ENCODE measurements at regions not wholly inside any gene's neighbourhood (a gene's known extent, or its start where the extent isn't known, plus 50 kb on each side); places are given as distances from the start of the nearest gene placed in this dataset.
"Not testable (repeated sequence)": the region's sequence is repeated elsewhere in the genome, so short reads cannot be mapped to it uniquely, and the experiment has no call there.

DNA sequence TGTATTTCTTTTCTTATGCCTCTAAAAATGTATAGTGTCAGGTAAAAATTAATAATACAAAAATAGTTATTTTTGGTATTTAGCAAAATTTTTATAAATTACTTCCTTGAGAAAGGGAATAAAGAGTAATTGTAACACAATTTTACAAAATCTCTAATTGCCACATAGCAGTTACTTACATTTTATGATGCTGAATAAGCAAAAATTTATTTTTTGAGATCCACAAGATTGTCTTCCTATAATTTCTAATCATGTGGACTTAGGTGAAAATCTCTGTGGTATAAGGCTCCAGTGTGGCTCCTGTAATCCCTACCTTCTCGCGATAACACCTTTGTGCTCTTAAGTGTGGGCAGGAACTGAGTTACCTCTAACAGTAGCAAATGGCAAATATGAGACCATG, 487.1 kb upstream of the ZNF337 start:
- H3K36me3 ChIP-seq (ENCODE audit: control insufficient read depth, insufficient read depth, low read length); H3K9me3 ChIP-seq (ENCODE audit: control insufficient read depth, insufficient read depth, low read length); H3K4me1 ChIP-seq (ENCODE audit: control insufficient read depth, insufficient read depth, low read length); DNase-seq (ENCODE audit: low read depth, low spot score); H3K27ac ChIP-seq (ENCODE audit: low read length); H3K27me3 ChIP-seq (ENCODE audit: control insufficient read depth, insufficient read depth, low read length); H3K4me3 ChIP-seq (ENCODE audit: low read length): not testable (repeated sequence)
- WGBS (ENCODE audit: insufficient coverage, insufficient read length), result no CpG with 5 or more reads among the region's 2 CpGs

DNA sequence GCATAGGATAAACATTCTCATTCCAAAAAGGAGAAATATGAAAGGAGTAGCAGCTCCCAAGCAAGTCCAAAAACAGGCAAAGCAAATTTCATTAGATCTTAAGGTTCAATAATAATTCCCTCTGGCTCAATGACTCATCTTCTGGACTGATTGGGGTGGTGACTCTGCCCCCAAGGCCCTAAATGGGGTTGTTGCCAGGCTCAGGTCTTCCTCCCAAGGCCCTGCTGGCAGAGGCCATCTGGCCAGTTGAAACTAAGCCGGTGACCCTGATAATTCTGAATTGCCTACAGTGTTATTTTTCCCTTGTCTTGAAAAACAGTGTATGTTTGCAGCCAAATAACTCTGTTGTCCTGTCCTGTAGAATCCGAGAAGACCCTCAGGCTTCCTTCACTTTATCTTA, 484.7 kb upstream of the ZNF337 start:
- not testable (repeated sequence) for H3K27ac ChIP-seq (ENCODE audit: low read length); DNase-seq (ENCODE audit: low read depth, low spot score); H3K4me3 ChIP-seq (ENCODE audit: low read length); H3K27me3 ChIP-seq (ENCODE audit: control insufficient read depth, insufficient read depth, low read length); H3K36me3 ChIP-seq (ENCODE audit: control insufficient read depth, insufficient read depth, low read length); H3K9me3 ChIP-seq (ENCODE audit: control insufficient read depth, insufficient read depth, low read length); H3K4me1 ChIP-seq (ENCODE audit: control insufficient read depth, insufficient read depth, low read length)
- no CpG with 5 or more reads among the region's 2 CpGs for WGBS (ENCODE audit: insufficient coverage, insufficient read length)

DNA sequence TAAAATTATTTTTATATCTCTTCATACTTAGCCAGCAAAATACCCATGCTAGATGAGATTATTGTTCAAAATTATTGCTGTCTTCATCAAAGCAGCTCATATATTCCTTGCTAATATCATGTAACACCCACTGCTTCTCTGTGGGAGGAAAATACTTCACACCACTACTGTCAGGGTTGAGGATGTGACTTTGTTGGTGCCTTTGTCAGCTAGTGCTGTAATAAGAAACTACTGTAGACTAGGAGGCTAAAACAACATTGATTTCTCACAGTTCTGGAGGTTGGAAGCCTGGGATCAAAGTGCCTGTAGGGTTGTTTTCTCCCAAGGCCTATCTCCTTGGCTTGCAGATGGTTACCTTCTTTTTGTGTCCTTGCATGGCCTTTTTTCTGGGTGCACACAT, 475.2 kb upstream of the ZNF337 start:
- not testable (repeated sequence) for H3K27me3 ChIP-seq (ENCODE audit: control insufficient read depth, insufficient read depth, low read length); DNase-seq (ENCODE audit: low read depth, low spot score); H3K4me1 ChIP-seq (ENCODE audit: control insufficient read depth, insufficient read depth, low read length); H3K36me3 ChIP-seq (ENCODE audit: control insufficient read depth, insufficient read depth, low read length); H3K9me3 ChIP-seq (ENCODE audit: control insufficient read depth, insufficient read depth, low read length); H3K4me3 ChIP-seq (ENCODE audit: low read length); H3K27ac ChIP-seq (ENCODE audit: low read length)

GRCh38 chr20:26169506-26169905, 472.9 kb upstream of the ZNF337 start:
- Histone ChIP-seq H3K4me1 (ENCODE audit: control insufficient read depth, insufficient read depth, low read length) (no peaks in the 10 kb centered on the region), H3K9me3 (ENCODE audit: control insufficient read depth, insufficient read depth, low read length) (no peaks in the 10 kb centered on the region), H3K36me3 (ENCODE audit: control insufficient read depth, insufficient read depth, low read length) (no peaks in the 10 kb centered on the region), H3K4me3 (ENCODE audit: low read length) (no peak overlapping the region), H3K27ac (ENCODE audit: low read length) (no peak overlapping the region), H3K27me3 (ENCODE audit: control insufficient read depth, insufficient read depth, low read length) (no peaks in the 10 kb centered on the region)
- DNase-seq (ENCODE audit: low read depth, low spot score), result no peak
- no CpG with 5 or more reads among the region's 2 CpGs for WGBS (ENCODE audit: insufficient coverage, insufficient read length)

- Histone ChIP-seq H3K4me3 (ENCODE audit: low read length) (no peak overlapping the region), H3K9me3 (ENCODE audit: control insufficient read depth, insufficient read depth, low read length) (no peaks in the 10 kb centered on the region), H3K27ac (ENCODE audit: low read length) (no peak overlapping the region), H3K4me1 (ENCODE audit: control insufficient read depth, insufficient read depth, low read length) (peaks cover 1% of the 10 kb centered on the region; the same call in 1 of the 2 replicates), H3K36me3 (ENCODE audit: control insufficient read depth, insufficient read depth, low read length) (no peaks in the 10 kb centered on the region), H3K27me3 (ENCODE audit: control insufficient read depth, insufficient read depth, low read length) (no peaks in the 10 kb centered on the region)
- no CpG with 5 or more reads among the region's 2 CpGs for WGBS (ENCODE audit: insufficient coverage, insufficient read length)
- no peak for DNase-seq (ENCODE audit: low read depth, low spot score)
Observed at GRCh38 chr20:26167499-26167898, 470.8 kb upstream of the ZNF337 start.

DNA sequence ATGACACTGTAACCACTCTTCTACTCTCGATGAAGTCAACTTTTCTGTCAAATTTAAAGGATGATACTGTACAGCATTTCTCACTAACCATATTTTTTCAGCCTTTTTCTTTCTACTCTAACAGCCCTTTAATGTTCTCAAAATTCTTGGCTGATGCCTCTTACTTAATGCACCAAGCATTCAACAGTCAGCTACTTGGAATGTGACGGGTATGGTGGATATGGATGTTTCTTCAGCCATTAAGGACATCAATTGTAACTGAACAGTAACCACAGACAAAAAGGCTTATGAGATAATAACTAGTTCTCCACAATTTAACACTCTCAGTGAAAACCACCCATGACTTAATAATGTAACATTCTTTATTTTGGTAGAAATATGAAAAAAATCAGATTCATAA, 467.2 kb upstream of the ZNF337 start:
- Histone ChIP-seq H3K36me3 (ENCODE audit: control insufficient read depth, insufficient read depth, low read length) (no peaks in the 10 kb centered on the region), H3K9me3 (ENCODE audit: control insufficient read depth, insufficient read depth, low read length) (no peaks in the 10 kb centered on the region), H3K27me3 (ENCODE audit: control insufficient read depth, insufficient read depth, low read length) (no peaks in the 10 kb centered on the region), H3K27ac (ENCODE audit: low read length) (no peak overlapping the region), H3K4me3 (ENCODE audit: low read length) (no peak overlapping the region), H3K4me1 (ENCODE audit: control insufficient read depth, insufficient read depth, low read length) (peaks cover 1% of the 10 kb centered on the region; the same call in 1 of the 2 replicates)
- no peak for DNase-seq (ENCODE audit: low read depth, low spot score)
- no CpG with 5 or more reads among the region's 2 CpGs for WGBS (ENCODE audit: insufficient coverage, insufficient read length)

- H3K9me3 ChIP-seq (ENCODE audit: control insufficient read depth, insufficient read depth, low read length); H3K36me3 ChIP-seq (ENCODE audit: control insufficient read depth, insufficient read depth, low read length); H3K27ac ChIP-seq (ENCODE audit: low read length); H3K4me1 ChIP-seq (ENCODE audit: control insufficient read depth, insufficient read depth, low read length); H3K4me3 ChIP-seq (ENCODE audit: low read length); DNase-seq (ENCODE audit: low read depth, low spot score); H3K27me3 ChIP-seq (ENCODE audit: control insufficient read depth, insufficient read depth, low read length): not testable (repeated sequence)
- no CpG with 5 or more reads among the region's 5 CpGs for WGBS (ENCODE audit: insufficient coverage, insufficient read length)
Observed at GRCh38 chr20:26163151-26163550, 466.5 kb upstream of the ZNF337 start.

GRCh38 chr20:26161741-26162140, 465.1 kb upstream of the ZNF337 start:
- H3K4me1 ChIP-seq (ENCODE audit: control insufficient read depth, insufficient read depth, low read length), result not testable (repeated sequence)
- no CpG with 5 or more reads among the region's 3 CpGs for WGBS (ENCODE audit: insufficient coverage, insufficient read length)

DNA sequence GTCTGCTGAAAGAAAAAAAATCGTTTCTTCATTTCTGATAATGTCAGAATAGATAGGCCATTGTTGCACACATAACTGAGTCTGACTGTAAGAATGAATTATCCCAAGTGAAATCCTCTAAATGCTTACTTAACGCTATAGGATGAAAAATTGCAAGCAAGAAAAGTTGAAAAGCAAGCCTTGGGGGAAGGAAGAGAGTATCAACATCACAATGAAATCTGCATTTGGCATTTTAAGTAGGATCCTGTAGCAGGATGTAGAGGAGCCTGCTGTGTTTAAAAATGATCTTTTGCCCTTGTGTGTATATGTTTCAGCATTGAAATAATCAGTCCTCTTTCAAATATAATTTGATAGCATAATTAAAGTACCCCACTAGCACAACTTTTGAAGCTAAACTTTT, 464.3 kb upstream of the ZNF337 start:
- H3K36me3 ChIP-seq (ENCODE audit: control insufficient read depth, insufficient read depth, low read length); DNase-seq (ENCODE audit: low read depth, low spot score); H3K4me1 ChIP-seq (ENCODE audit: control insufficient read depth, insufficient read depth, low read length); H3K27ac ChIP-seq (ENCODE audit: low read length); H3K27me3 ChIP-seq (ENCODE audit: control insufficient read depth, insufficient read depth, low read length); H3K9me3 ChIP-seq (ENCODE audit: control insufficient read depth, insufficient read depth, low read length); H3K4me3 ChIP-seq (ENCODE audit: low read length): not testable (repeated sequence)
- no CpG with 5 or more reads among the region's 2 CpGs for WGBS (ENCODE audit: insufficient coverage, insufficient read length)

More at GRCh38 chr20:26161741-26162140, 465.1 kb upstream of the ZNF337 start:
- not testable (repeated sequence) for H3K36me3 ChIP-seq (ENCODE audit: control insufficient read depth, insufficient read depth, low read length); H3K27ac ChIP-seq (ENCODE audit: low read length); DNase-seq (ENCODE audit: low read depth, low spot score); H3K27me3 ChIP-seq (ENCODE audit: control insufficient read depth, insufficient read depth, low read length); H3K4me3 ChIP-seq (ENCODE audit: low read length); H3K9me3 ChIP-seq (ENCODE audit: control insufficient read depth, insufficient read depth, low read length)

GRCh38 chr20:26154224-26154623, 457.6 kb upstream of the ZNF337 start:
- H3K36me3 ChIP-seq (ENCODE audit: control insufficient read depth, insufficient read depth, low read length), result no peaks in the 10 kb centered on the region
- no peak overlapping the region for H3K27ac ChIP-seq (ENCODE audit: low read length)
- WGBS (ENCODE audit: insufficient coverage, insufficient read length), result no CpG with 5 or more reads among the region's 3 CpGs
- no peaks in the 10 kb centered on the region for H3K27me3 ChIP-seq (ENCODE audit: control insufficient read depth, insufficient read depth, low read length)
- DNase-seq (ENCODE audit: low read depth, low spot score), result no peak
- no peaks in the 10 kb centered on the region for H3K4me1 ChIP-seq (ENCODE audit: control insufficient read depth, insufficient read depth, low read length)
- no peaks in the 10 kb centered on the region for H3K9me3 ChIP-seq (ENCODE audit: control insufficient read depth, insufficient read depth, low read length)
- H3K4me3 ChIP-seq (ENCODE audit: low read length), result no peak overlapping the region

DNA sequence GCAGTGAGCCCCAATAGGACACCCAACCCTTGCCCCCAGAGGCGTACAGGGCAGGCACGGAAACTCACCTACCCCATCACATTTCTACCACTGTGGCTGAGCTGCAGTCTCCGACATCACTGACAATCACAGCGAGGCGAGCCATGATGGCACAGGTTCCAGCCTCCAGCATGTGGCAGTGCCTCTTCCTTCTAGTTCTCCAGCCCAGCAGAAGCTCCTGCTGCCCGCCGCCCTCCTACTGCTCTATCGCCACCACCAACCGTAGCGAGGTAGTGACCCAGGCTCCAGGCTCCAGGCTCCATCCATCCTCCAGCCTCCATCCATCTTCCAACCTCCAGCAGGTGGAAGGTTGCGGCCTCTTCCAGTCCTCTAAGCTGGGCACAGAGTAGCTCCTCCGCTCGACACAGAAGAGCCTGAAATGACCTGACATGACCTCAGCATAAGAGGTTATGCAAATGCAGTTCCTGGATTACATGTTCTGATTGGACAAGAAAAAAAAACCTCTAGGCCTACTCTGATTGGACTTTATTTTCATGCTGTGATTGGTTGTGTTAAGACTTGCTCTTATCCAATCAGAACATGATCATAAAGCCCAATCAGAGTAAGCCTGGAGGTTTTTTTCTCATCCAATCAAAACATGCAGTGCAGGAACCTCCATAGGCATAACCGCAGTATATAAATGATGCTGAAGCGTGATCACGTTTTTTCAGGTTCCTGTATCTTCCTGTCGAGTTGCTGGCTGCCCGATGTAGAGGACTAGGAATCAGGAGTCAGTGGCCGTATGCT, 438.9 kb upstream of the ZNF337 start:
- Histone ChIP-seq H3K36me3 (ENCODE audit: control insufficient read depth, insufficient read depth, low read length) (no peaks in the 10 kb centered on the region), H3K9me3 (ENCODE audit: control insufficient read depth, insufficient read depth, low read length) (no peaks in the 10 kb centered on the region), H3K27ac (ENCODE audit: low read length) (no peak overlapping the region), H3K27me3 (ENCODE audit: control insufficient read depth, insufficient read depth, low read length) (no peaks in the 10 kb centered on the region), H3K4me3 (ENCODE audit: low read length) (no peak overlapping the region), H3K4me1 (ENCODE audit: control insufficient read depth, insufficient read depth, low read length) (no peaks in the 10 kb centered on the region)
- no CpG with 5 or more reads among the region's 19 CpGs for WGBS (ENCODE audit: insufficient coverage, insufficient read length)
- no peak for DNase-seq (ENCODE audit: low read depth, low spot score)
